Keratinocyte (primary cell): ENCODE measurements at regions not wholly inside any gene's neighbourhood (a gene's known extent, or its start where the extent isn't known, plus 50 kb on each side); places are given as distances from the start of the nearest gene placed in this dataset.

Source experiments
- DNase-seq: peaks from one replicate; pipeline ENCODE4 v3.0.0-alpha.2; 2011; ENCODE audit warnings: low read depth, missing footprints, low spot score
- FAIRE-seq: peaks from 2 replicates; lab custom pipeline; 2011; peaks lifted over from hg19 to GRCh38; lab: Jason Lieb, UNC
- H2AFZ ChIP-seq: 2 replicates; pipeline ENCODE4 v1.6.0; 2012; ENCODE audit warnings: low read length, control low read depth, inconsistent platforms; ENCODE audit not compliant: control insufficient read depth
- H3K27ac ChIP-seq: 2 replicates; pipeline ENCODE4 v1.5.1; 2011; ENCODE audit warnings: low read length; ENCODE audit not compliant: control insufficient read depth, insufficient read depth
- H3K27me3 ChIP-seq: 3 replicates; pipeline ENCODE4 v1.6.0; 2011; ENCODE audit warnings: low read length; ENCODE audit not compliant: control insufficient read depth, insufficient read depth; ENCODE audit errors: extremely low read depth
- H3K36me3 ChIP-seq, 2 experiments: 2 replicates in 1 of 2; 3 replicates in 1 of 2; pipeline ENCODE4 v1.5.1; 2011; ENCODE audit warnings: low read length in 2 of 2, mild to moderate bottlenecking in 1 of 2; ENCODE audit not compliant: control insufficient read depth in 2 of 2, insufficient read depth in 2 of 2; ENCODE audit errors: extremely low read depth in 1 of 2
- H3K4me1 ChIP-seq: 3 replicates; pipeline ENCODE4 v1.5.1; 2011; ENCODE audit warnings: low read length; ENCODE audit not compliant: control insufficient read depth, insufficient read depth; ENCODE audit errors: extremely low read depth
- H3K4me2 ChIP-seq: 3 replicates; pipeline ENCODE4 v1.6.0; 2011; ENCODE audit warnings: low read depth, low read length; ENCODE audit not compliant: control insufficient read depth, insufficient read depth; ENCODE audit errors: extremely low read depth
- H3K4me3 ChIP-seq, 3 experiments: fragments of 200-600 bp in 1 of 3; sonication (generic) in 1 of 3; 2 replicates in 2 of 3; 3 replicates in 1 of 3; pipeline ENCODE4 v1.5.1; 2011 to 2016; ENCODE audit warnings: low read length in 3 of 3, mild to moderate bottlenecking in 3 of 3, control low read depth in 2 of 3, inconsistent platforms in 1 of 3, low read depth in 1 of 3, mixed read lengths in 1 of 3, mixed run types in 1 of 3, moderate library complexity in 1 of 3; ENCODE audit not compliant: control insufficient read depth in 2 of 3, insufficient read depth in 2 of 3; ENCODE audit errors: extremely low read depth in 1 of 3
- H3K79me2 ChIP-seq: 2 replicates; pipeline ENCODE4 v1.6.0; 2012; ENCODE audit warnings: low read length; ENCODE audit not compliant: control insufficient read depth, insufficient read depth
- H3K9ac ChIP-seq: 3 replicates; pipeline ENCODE4 v1.6.0; 2011; ENCODE audit warnings: low read length; ENCODE audit not compliant: control insufficient read depth, insufficient read depth; ENCODE audit errors: extremely low read depth
- H3K9me1 ChIP-seq: 3 replicates; pipeline ENCODE4 v1.6.0; 2011; ENCODE audit warnings: low read length; ENCODE audit not compliant: control insufficient read depth, insufficient read depth; ENCODE audit errors: extremely low read depth
- H3K9me3 ChIP-seq: 2 replicates; pipeline ENCODE4 v1.5.1; 2012; ENCODE audit warnings: low read depth, low read length; ENCODE audit not compliant: control insufficient read depth
- H4K20me1 ChIP-seq: 3 replicates; pipeline ENCODE4 v1.6.0; 2011; ENCODE audit warnings: low read length; ENCODE audit not compliant: control insufficient read depth, insufficient read depth; ENCODE audit errors: extremely low read depth
- CTCF ChIP-seq, 3 experiments: IDR thresholded peaks in 1 of 3; conservative IDR thresholded peaks in 1 of 3; optimal IDR thresholded peaks in 1 of 3; 2 replicates in 2 of 3; 3 replicates in 1 of 3; pipeline versions ENCODE3 to v1.5.1; 2011; ENCODE audit warnings: low read length in 3 of 3, mild to moderate bottlenecking in 3 of 3, moderate library complexity in 2 of 3, control low read depth in 1 of 3, inconsistent platforms in 1 of 3; ENCODE audit not compliant: insufficient read depth in 2 of 3; ENCODE audit errors: extremely low read depth in 1 of 3
- EZH2 ChIP-seq: IDR thresholded peaks from one replicate; pipeline ENCODE4 v1.6.1; 2012; ENCODE audit warnings: inconsistent platforms, mild to moderate bottlenecking, low read length, moderate library complexity
- dilution Hi-C: fragments of 300-500 bp; cut with MboI; formaldehyde crosslinking; loops from one replicate; pipeline ENCODE4 v1.7.0; 2020; ENCODE audit warnings: low sequenced_read_pairs; ENCODE audit not compliant: extremely low pct_ligation_motif_present

GRCh38 chr5:171599411-171599810 is 180.0 kb downstream of the FGF18 start:
- no peaks in the 10 kb centered on the region for H3K9me1 ChIP-seq
- DNase-seq (no peak), FAIRE-seq (no peak)
- H3K4me2 ChIP-seq: no peak overlapping the region
- H3K27ac ChIP-seq: no peak overlapping the region
- TF ChIP-seq EZH2 (no peak), CTCF (optimal IDR thresholded peaks at IDR 0.05 in 1 of 3, IDR thresholded peaks at IDR 0.05 in 1 of 3, conservative IDR thresholded peaks at IDR 0.05 in 1 of 3; ENCODE audit: extremely low read depth in 1 of 3, insufficient read depth in 2 of 3, low read length in 3 of 3) (no peak)
- no peak overlapping the region for H3K9ac ChIP-seq
- no peak overlapping the region for H3K4me3 ChIP-seq
- no peaks in the 10 kb centered on the region for H4K20me1 ChIP-seq
- H3K27me3 ChIP-seq: peaks cover 8% of the 10 kb centered on the region
- no peak overlapping the region for H2AFZ ChIP-seq
- H3K79me2 ChIP-seq: no peaks in the 10 kb centered on the region
- no peaks in the 10 kb centered on the region for H3K36me3 ChIP-seq
- no peaks in the 10 kb centered on the region for H3K9me3 ChIP-seq
- dilution Hi-C loops: no loop called here
- H3K4me1 ChIP-seq: peaks cover 8% of the 10 kb centered on the region

GRCh38 chr5:171599957-171600612 is 180.6 kb downstream of the FGF18 start:
- dilution Hi-C loops: no loop called here
- no peak overlapping the region for H3K4me3 ChIP-seq
- peaks cover 8% of the 10 kb centered on the region for H3K4me1 ChIP-seq
- H4K20me1 ChIP-seq: no peaks in the 10 kb centered on the region
- H3K9me1 ChIP-seq: no peaks in the 10 kb centered on the region
- H3K79me2 ChIP-seq: no peaks in the 10 kb centered on the region
- no peak overlapping the region for H3K9ac ChIP-seq
- H3K27ac ChIP-seq: no peak overlapping the region
- peaks cover 8% of the 10 kb centered on the region for H3K27me3 ChIP-seq
- no peak for DNase-seq
- FAIRE-seq: no peak
- no peak for TF ChIP-seq CTCF (optimal IDR thresholded peaks at IDR 0.05 in 1 of 3, IDR thresholded peaks at IDR 0.05 in 1 of 3, conservative IDR thresholded peaks at IDR 0.05 in 1 of 3; ENCODE audit: extremely low read depth in 1 of 3, insufficient read depth in 2 of 3, low read length in 3 of 3)
- no peak for TF ChIP-seq EZH2
- no peaks in the 10 kb centered on the region for H3K36me3 ChIP-seq
- H2AFZ ChIP-seq: no peak overlapping the region
- H3K4me2 ChIP-seq: no peak overlapping the region
- H3K9me3 ChIP-seq: no peaks in the 10 kb centered on the region
